Activated CD4-positive, CD25-positive, alpha-beta regulatory T cell (primary cell): ENCODE measurements at regions not wholly inside any gene's neighbourhood (a gene's known extent, or its start where the extent isn't known, plus 50 kb on each side); places are given as distances from the start of the nearest gene placed in this dataset.

Experiments used
- DNase-seq, 4 experiments: peaks; one replicate each; lab custom pipeline; 2025; lab: John Stamatoyannopoulos, UW

- DNase-seq = no peak
Observed at GRCh38 chr22:48541401-48542098, 1286.1 kb downstream of the BRD1 start.

GRCh38 chr22:48539261-48539660, 1288.4 kb downstream of the BRD1 start:
- no peak for DNase-seq

GRCh38 chr22:48538291-48538820, 1289.3 kb downstream of the BRD1 start:
- DNase-seq = no peak

- DNase-seq = no peak
Observed at GRCh38 chr22:48537343-48537680, 1290.4 kb downstream of the BRD1 start.

GRCh38 chr22:48536541-48537342, 1290.9 kb downstream of the BRD1 start:
- DNase-seq = no peak

- DNase-seq = no peak
Observed at GRCh38 chr22:48535868-48536540, 1291.7 kb downstream of the BRD1 start.

- no peak for DNase-seq
Observed at GRCh38 chr22:48534395-48534958, 1293.2 kb downstream of the BRD1 start.

GRCh38 chr22:48532986-48533385, 1294.7 kb downstream of the BRD1 start:
- no peak for DNase-seq

GRCh38 chr22:48531761-48532435, 1295.8 kb downstream of the BRD1 start:
- no peak for DNase-seq

GRCh38 chr22:48531108-48531507, 1296.6 kb downstream of the BRD1 start:
- no peak for DNase-seq

- DNase-seq = no peak
Observed at GRCh38 chr22:48530666-48531065, 1297.0 kb downstream of the BRD1 start.

GRCh38 chr22:48528221-48528915, 1299.3 kb downstream of the BRD1 start:
- DNase-seq = no peak

GRCh38 chr22:48523761-48524160, 1303.9 kb downstream of the BRD1 start:
- DNase-seq = no peak

- DNase-seq = no peak
Observed at GRCh38 chr22:48523091-48523490, 1304.6 kb downstream of the BRD1 start.

GRCh38 chr22:48522271-48522670, 1305.4 kb downstream of the BRD1 start:
- no peak for DNase-seq

GRCh38 chr22:48520884-48521588, 1306.6 kb downstream of the BRD1 start:
- no peak for DNase-seq

- no peak for DNase-seq
Observed at GRCh38 chr22:48520207-48520606, 1307.5 kb downstream of the BRD1 start.

- DNase-seq = no peak
Observed at GRCh38 chr22:48517039-48518030, 1310.3 kb downstream of the BRD1 start.

- no peak for DNase-seq
Observed at GRCh38 chr22:48516571-48516970, 1311.1 kb downstream of the BRD1 start.
